GM23338 (cell line): ENCODE measurements at regions not wholly inside any gene's neighbourhood (a gene's known extent, or its start where the extent isn't known, plus 50 kb on each side); places are given as distances from the start of the nearest gene placed in this dataset.

Source experiments
- EZH2 ChIP-seq: fragments of 200-600 bp; sonication (generic); IDR thresholded peaks from one replicate; pipeline ENCODE4 v1.8.0; 2017; ENCODE audit warnings: antibody characterized with exemption, mild to moderate bottlenecking, low read depth; ENCODE audit not compliant: unreplicated experiment
- EZH2phosphoT487 ChIP-seq: fragments of 200-600 bp; sonication (generic); IDR thresholded peaks from one replicate; pipeline ENCODE4 v1.8.1; 2018; ENCODE audit warnings: antibody characterized with exemption; ENCODE audit not compliant: unreplicated experiment
- NANOG ChIP-seq: IDR thresholded peaks from 2 replicates; pipeline ENCODE4 v1.6.1; 2016; ENCODE audit warnings: antibody characterized with exemption, borderline replicate concordance
- POLR2AphosphoS5 ChIP-seq: IDR thresholded peaks from 2 replicates; pipeline ENCODE4 v1.6.1; 2016; ENCODE audit warnings: antibody characterized with exemption, low read depth
- TF ChIP-seq, protein P1 (sequence below), 2 experiments: fragments of 200-600 bp in 1 of 2; sonication (generic) in 1 of 2; conservative IDR thresholded peaks; 2 replicates each; pipeline versions ENCODE4 v1.5.1 to v1.6.1; 2016 to 2017; ENCODE audit warnings: antibody characterized with exemption in 2 of 2, low read depth in 2 of 2, mild to moderate bottlenecking in 2 of 2, moderate library complexity in 1 of 2
- TF ChIP-seq, protein P2 (sequence below): IDR thresholded peaks from 2 replicates; pipeline ENCODE4 v1.6.1; 2016; ENCODE audit warnings: antibody characterized with exemption

DNA sequence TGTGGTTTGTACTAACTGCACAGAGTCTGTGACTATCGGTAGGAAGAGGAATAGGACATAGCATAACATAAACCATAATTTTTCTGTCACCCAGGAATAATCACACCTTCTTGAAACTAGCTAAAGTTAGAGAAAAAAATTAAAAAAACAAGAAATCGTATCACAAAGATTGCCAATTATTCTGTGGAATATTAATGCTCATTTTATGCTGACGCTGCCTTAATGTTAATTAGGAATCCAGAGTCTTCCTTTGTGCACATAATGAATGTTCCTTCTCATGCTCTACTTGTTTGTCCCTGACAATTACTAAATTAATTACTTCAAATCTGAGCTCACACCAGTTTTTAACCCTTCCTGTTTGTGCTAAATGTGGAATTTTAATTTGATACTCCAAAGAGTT lies 772.7 kb upstream of the EPHA5 start:
- TF ChIP-seq, protein P1, sequence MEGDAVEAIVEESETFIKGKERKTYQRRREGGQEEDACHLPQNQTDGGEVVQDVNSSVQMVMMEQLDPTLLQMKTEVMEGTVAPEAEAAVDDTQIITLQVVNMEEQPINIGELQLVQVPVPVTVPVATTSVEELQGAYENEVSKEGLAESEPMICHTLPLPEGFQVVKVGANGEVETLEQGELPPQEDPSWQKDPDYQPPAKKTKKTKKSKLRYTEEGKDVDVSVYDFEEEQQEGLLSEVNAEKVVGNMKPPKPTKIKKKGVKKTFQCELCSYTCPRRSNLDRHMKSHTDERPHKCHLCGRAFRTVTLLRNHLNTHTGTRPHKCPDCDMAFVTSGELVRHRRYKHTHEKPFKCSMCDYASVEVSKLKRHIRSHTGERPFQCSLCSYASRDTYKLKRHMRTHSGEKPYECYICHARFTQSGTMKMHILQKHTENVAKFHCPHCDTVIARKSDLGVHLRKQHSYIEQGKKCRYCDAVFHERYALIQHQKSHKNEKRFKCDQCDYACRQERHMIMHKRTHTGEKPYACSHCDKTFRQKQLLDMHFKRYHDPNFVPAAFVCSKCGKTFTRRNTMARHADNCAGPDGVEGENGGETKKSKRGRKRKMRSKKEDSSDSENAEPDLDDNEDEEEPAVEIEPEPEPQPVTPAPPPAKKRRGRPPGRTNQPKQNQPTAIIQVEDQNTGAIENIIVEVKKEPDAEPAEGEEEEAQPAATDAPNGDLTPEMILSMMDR (conservative IDR thresholded peaks at IDR 0.05; ENCODE audit: low read depth in 2 of 2) = no peak
- TF ChIP-seq EZH2phosphoT487 = no peak
- no peak for TF ChIP-seq EZH2
- TF ChIP-seq, protein P2, sequence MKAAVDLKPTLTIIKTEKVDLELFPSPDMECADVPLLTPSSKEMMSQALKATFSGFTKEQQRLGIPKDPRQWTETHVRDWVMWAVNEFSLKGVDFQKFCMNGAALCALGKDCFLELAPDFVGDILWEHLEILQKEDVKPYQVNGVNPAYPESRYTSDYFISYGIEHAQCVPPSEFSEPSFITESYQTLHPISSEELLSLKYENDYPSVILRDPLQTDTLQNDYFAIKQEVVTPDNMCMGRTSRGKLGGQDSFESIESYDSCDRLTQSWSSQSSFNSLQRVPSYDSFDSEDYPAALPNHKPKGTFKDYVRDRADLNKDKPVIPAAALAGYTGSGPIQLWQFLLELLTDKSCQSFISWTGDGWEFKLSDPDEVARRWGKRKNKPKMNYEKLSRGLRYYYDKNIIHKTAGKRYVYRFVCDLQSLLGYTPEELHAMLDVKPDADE = no peak
- no peak for TF ChIP-seq NANOG
- TF ChIP-seq POLR2AphosphoS5 = no peak
